SK-N-MC (cell line): ENCODE measurements at regions not wholly inside any gene's neighbourhood (a gene's known extent, or its start where the extent isn't known, plus 50 kb on each side); places are given as distances from the start of the nearest gene placed in this dataset.

Source experiments
- EZH2 ChIP-seq: fragments of 200-600 bp; sonication (generic); IDR thresholded peaks from one replicate; pipeline ENCODE4 v1.6.1; 2017; ENCODE audit warnings: antibody characterized with exemption
- FOXP2 ChIP-seq: optimal IDR thresholded peaks from 2 replicates; pipeline ENCODE3; 2011; ENCODE audit warnings: mild to moderate bottlenecking, moderate library complexity; ENCODE audit not compliant: insufficient read depth; ENCODE audit errors: extremely low read length, control extremely low read depth
- POLR2AphosphoS5 ChIP-seq: IDR thresholded peaks from 2 replicates; pipeline ENCODE4 v1.6.1; 2012; ENCODE audit warnings: mild to moderate bottlenecking, low read depth, low read length, borderline replicate concordance

DNA sequence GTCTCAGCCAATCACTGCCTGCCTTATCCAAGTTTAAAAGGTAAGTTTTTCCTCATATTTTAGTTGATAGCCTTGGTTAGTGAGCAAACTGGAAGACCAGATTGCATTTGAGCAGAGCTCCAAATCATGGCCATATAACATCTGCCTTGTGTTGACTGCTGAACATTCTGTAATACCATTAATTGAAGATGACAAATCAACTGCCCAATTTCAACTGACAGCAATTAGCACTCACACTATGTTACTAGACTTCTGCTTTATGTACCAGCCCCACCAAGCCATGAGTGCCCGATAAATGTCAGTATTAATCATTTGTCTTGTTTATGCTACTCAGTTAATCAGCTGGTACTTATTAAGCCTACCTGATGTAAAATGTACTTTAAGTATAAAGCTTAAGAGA, 83.1 kb downstream of the CGGBP1 start:
- TF ChIP-seq EZH2 (no peak), POLR2AphosphoS5 (no peak), FOXP2 (no peak)
